NCI-H2227 (cell line): ENCODE measurements at regions not wholly inside any gene's neighbourhood (a gene's known extent, or its start where the extent isn't known, plus 50 kb on each side); places are given as distances from the start of the nearest gene placed in this dataset.
"Not testable (repeated sequence)": the region's sequence is repeated elsewhere in the genome, so short reads cannot be mapped to it uniquely, and the experiment has no call there.

Experiments used
- DNase-seq: peaks from one replicate; lab custom pipeline; 2025; ENCODE audit not compliant: unreplicated experiment; lab: John Stamatoyannopoulos, UW

- no peak for DNase-seq
Measured at GRCh38 chr5:152456815-152457443, 51.9 kb upstream of the NMUR2 start.

- DNase-seq = no peak
Measured at GRCh38 chr5:152462021-152462721, 57.1 kb upstream of the NMUR2 start.

- no peak for DNase-seq
Measured at GRCh38 chr5:152464048-152464447, 59.0 kb upstream of the NMUR2 start.

GRCh38 chr5:152465140-152465539, 60.1 kb upstream of the NMUR2 start:
- DNase-seq = no peak

- DNase-seq = no peak
Measured at GRCh38 chr5:152466085-152466745, 61.1 kb upstream of the NMUR2 start.

- no peak for DNase-seq
Measured at GRCh38 chr5:152470167-152470566, 65.1 kb upstream of the NMUR2 start.

GRCh38 chr5:152472083-152472482, 67.0 kb upstream of the NMUR2 start:
- no peak for DNase-seq

GRCh38 chr5:152474961-152475360, 69.9 kb upstream of the NMUR2 start:
- DNase-seq = no peak

DNA sequence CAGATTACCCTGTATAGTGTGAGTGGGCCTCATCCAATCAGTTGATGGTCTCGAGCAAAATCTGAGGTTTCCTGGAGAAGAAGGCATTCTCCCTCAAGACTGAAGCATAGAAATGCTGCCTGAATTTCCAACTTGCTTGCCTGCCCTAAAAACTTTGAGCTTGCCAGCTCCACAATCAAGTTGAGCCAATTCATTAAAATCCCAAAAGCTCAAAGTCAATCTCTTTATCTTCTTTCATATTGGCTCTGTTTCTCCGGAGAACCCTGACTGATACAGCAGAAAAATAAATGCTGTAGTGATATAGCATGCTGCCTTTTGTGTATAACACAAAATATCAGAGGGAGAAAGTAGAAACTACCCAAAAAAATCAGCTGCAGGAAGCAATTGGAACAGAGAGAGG, 72.5 kb upstream of the NMUR2 start:
- no peak for DNase-seq

DNA sequence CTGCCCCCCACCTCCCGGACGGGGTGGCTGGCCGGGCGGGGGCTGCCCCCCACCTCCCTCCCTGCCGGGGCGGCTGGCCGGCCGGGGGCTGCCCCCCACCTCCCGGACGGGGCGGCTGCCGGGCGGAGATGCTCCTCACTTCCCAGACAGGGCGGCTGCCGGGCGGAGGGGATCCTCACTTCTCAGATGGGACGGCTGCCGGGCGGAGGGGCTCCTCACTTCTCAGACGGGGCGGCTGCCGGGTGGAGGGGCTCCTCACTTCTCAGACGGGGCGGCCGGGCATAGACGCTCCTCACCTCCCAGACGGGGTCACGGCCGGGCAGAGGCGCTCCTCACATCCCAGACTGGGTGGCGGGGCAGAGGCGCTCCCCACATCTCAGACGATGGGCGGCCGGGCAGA, 74.8 kb upstream of the NMUR2 start:
- DNase-seq = not testable (repeated sequence)

DNA sequence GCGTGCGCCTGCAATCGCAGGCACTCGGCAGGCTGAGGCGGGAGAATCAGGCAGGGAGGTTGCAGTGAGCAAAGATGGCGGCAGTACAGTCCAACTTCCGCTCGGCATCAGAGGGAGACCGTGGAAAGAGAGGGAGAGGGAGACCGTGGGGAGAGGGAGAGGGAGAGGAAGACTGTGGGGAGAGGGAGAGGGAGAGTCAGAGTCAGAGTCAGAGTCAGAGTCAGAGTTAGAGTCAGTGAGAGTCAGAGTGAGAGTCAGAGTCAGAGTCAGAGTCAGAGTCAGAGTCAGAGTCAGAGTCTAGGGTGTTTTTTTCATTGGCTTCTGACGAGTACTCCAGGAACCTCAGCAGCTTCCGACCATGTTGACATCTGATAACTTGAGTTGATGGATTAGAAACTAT, 75.6 kb upstream of the NMUR2 start:
- DNase-seq = not testable (repeated sequence)

GRCh38 chr5:152487130-152487529, 82.1 kb upstream of the NMUR2 start:
- no peak for DNase-seq

DNA sequence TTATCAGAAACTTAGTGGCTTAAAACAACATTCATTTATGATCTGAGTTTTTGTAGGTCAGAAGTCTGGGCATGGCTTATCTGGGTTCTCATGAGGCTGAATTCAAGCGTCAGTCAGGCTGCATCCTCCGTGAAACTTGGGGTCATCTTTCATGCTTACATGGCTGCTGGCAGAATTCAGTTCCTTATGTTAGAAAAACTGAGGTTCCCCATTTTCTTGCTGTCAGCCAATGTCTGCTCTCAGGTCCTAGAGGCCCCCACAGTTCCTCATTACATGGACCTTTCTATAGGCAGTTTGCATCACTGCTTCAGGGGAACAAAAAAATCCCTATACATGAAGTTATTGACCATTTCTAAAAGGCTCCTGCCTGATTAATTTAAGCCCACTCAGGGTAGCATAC, 83.8 kb upstream of the NMUR2 start:
- no peak for DNase-seq

- DNase-seq = no peak
Measured at GRCh38 chr5:152499814-152500535, 94.9 kb upstream of the NMUR2 start.

DNA sequence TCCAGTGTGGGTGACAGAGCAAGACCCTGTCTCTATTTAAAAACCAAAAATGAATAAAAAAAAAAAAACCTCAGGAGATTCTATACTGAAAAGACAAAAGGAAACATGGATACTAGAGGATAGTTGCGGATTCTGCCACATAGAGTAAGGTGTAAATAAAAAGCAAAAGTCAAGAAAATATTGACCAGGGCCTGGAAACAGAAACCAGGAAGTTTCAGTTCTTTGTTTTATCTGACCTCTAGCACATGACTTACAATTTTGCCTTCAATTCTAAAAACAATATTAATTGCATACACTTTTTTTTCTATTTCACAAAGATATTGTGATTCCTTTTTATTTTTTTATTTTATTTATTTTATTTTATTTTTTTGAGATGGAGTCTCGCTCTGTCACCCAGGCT, 96.2 kb upstream of the NMUR2 start:
- no peak for DNase-seq

DNA sequence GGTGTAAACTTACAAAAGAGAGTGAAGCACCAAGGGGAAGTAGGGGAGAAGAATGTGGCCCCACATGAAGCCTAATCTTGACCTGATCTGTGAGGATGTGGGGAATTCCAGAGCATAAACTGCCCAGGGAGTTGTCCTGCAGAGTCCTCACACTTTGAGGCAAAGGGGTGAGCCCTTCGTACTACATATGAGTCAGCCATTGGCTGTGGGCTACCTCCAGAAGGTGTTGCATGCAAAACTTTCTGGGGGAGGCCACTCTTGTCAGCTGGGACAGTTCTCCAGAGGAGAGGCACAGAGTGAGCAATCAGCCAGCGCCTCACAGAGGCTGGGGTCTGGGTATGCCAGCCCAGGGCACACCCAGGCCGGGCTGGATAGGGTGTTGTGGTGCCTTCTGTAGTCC, 98.1 kb upstream of the NMUR2 start:
- no peak for DNase-seq

DNA sequence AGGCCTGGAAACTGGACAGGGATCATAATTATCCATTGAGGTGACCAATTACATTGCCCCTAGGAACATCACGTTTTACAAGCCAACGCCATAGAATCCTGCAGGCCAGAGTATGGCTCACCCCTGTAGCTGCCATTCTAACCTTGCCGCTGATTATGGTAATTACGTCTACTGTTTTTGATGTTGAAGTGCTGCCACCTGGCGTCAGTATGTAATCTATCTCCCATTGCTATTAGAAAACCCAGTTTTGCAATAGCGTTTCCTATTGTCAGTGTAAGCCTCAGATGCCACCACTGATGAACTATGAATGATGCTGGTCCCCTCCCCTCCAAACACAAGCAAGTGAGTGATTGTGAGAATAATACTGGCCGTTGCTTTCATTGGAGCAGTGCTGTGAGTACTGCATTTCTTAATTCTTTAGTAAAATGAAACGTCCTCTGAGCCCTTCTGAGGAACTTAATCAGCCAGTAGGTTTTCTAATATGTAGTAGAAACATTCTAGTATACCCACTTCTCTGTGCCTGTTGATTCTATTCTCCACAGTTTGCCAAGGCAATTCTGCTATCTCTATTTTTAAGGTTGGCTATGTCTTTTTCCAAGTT, 100.5 kb upstream of the NMUR2 start:
- DNase-seq = peak; percentile 78

GRCh38 chr5:152511120-152511519, 106.0 kb upstream of the NMUR2 start:
- DNase-seq = no peak

DNA sequence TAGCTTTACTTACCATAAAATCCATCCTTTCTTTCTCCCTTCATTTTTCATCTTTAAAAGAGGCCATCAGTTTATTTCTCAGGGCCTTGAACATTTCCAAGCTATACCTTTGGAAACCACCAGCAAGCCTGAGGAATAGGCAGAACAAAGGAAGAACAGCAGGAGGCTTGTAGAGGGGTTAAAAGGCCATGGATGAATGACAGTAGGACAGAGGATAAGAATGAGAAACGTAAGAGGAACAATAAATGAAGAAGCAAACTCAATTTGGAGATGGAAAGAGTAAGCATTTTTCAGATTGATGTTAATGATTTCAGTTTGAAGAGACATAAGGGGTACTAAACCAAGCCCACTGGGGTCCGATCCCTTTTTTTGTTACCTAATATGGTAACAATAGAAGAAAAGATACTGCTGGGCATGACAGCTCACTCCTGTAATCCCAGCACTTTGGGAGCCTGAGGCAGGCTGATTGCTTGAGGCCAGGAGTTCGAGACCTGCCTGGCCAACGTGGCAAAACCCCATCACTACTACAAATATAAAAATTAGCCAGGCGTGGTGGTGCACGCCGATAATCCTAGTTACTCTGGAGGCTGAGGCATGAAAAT, 106.6 kb upstream of the NMUR2 start:
- DNase-seq = peak; percentile 69

GRCh38 chr5:152514827-152515397, 109.8 kb upstream of the NMUR2 start:
- DNase-seq = peak; percentile 60

GRCh38 chr5:152523964-152524363, 118.9 kb upstream of the NMUR2 start:
- DNase-seq = no peak
